Transverse colon (tissue), 4 donors: ENCODE measurements at regions not wholly inside any gene's neighbourhood (a gene's known extent, or its start where the extent isn't known, plus 50 kb on each side); places are given as distances from the start of the nearest gene placed in this dataset.

ENCODE experiments used
- DNase-seq: peaks from one replicate; pipeline ENCODE4 v3.0.0-alpha.2; 2019
- H3K27ac ChIP-seq, 4 donors: fragments of 200-600 bp; sonication (generic); 2 replicates each; pipeline ENCODE4 v1.5.1; 2016 to 2018; ENCODE audit warnings: inconsistent platforms in 4 of 4
- H3K27me3 ChIP-seq: fragments of 200-600 bp; sonication (generic); 2 replicates; pipeline ENCODE4 v1.5.1; 2017; ENCODE audit warnings: inconsistent platforms
- H3K36me3 ChIP-seq, 4 donors: fragments of 200-600 bp; sonication (generic); 2 replicates each; pipeline ENCODE4 v1.5.1; 2017 to 2019; ENCODE audit warnings: inconsistent platforms in 4 of 4
- H3K4me1 ChIP-seq, 4 donors: fragments of 200-600 bp; sonication (generic); 2 replicates each; pipeline ENCODE4 v1.5.1; 2017 to 2020; ENCODE audit warnings: inconsistent platforms in 4 of 4
- H3K4me3 ChIP-seq, 4 donors: fragments of 200-600 bp; sonication (generic); 1 replicate in 1 of 4; 2 replicates in 3 of 4; pipeline versions ENCODE4 v1.5.1 to v1.6.1; 2017 to 2019; ENCODE audit warnings: inconsistent platforms in 4 of 4
- H3K9me3 ChIP-seq, 2 donors: fragments of 200-600 bp; sonication (generic); 2 replicates each; pipeline ENCODE4 v1.5.1; 2017 to 2019; ENCODE audit warnings: inconsistent platforms in 2 of 2
- EP300 ChIP-seq: sonication (generic); formaldehyde crosslinking; IDR thresholded peaks from one replicate; pipeline ENCODE4 v1.6.1; 2017; ENCODE audit warnings: antibody characterized with exemption, low read depth
- POLR2A ChIP-seq: fragments of 450-650 bp; IDR thresholded peaks from one replicate; pipeline ENCODE4 v1.6.1; 2016; ENCODE audit warnings: antibody characterized with exemption, mild to moderate bottlenecking, moderate library complexity
- POLR2AphosphoS5 ChIP-seq, 3 donors: sonication (generic); formaldehyde crosslinking; IDR thresholded peaks; one replicate each; pipeline ENCODE4 v1.6.1; 2016; ENCODE audit warnings: antibody characterized with exemption in 3 of 3
- WGBS, 2 donors: methylation state at CpG; one replicate each; pipeline ENCODE4 v1.1.5; 2018; ENCODE audit warnings: low coverage in 1 of 2; 5-methylcytosine and 5-hydroxymethylcytosine counted together
- in situ Hi-C, 4 donors: fragments of 200-750 bp; cut with MboI; loops; one replicate each; pipeline versions ENCODE4 v1.15.0 to v1.15.1; 2017; ENCODE audit warnings: low sequenced_read_pairs in 3 of 4, low pct_ligation_motif_present in 1 of 4, low pct_unique_long_range_greater_than_20kb in 1 of 4
- intact Hi-C: fragments of 100-400 bp; cut with DNase I; formaldehyde crosslinking; loops from one replicate; pipeline ENCODE4 v1.15.1; 2023; ENCODE audit warnings: low total_unique reads
- TF ChIP-seq, protein P1 (sequence below), 5 experiments: fragments of 200-600 bp in 3 of 5; fragments of 450-650 bp in 2 of 5; sonication (generic) in 3 of 5; IDR thresholded peaks; 1 replicate in 2 of 5; 2 replicates in 3 of 5; pipeline ENCODE4 v1.5.1; 2016 to 2017; ENCODE audit warnings: antibody characterized with exemption in 5 of 5, inconsistent platforms in 3 of 5, mild to moderate bottlenecking in 2 of 5, moderate library complexity in 1 of 5

- in situ Hi-C loops (no loop called here), intact Hi-C loops (no loop called here)
- 93 to 96% methylated on average over 4 of the region's 4 CpGs for WGBS, 2 donors
- Histone ChIP-seq H3K36me3 (no peaks in the 10 kb centered on the region), H3K4me1 (peaks cover 10 to 37% (median 24%) of the 10 kb centered on the region in 4 donors), H3K4me3 (no peak overlapping the region), H3K27me3 (no peaks in the 10 kb centered on the region), H3K27ac (peak overlapping the region in 1 of 4 donors; percentile 84), H3K9me3 (no peaks in the 10 kb centered on the region)
- no peak for DNase-seq
- no peak for TF ChIP-seq POLR2AphosphoS5 (IDR thresholded peaks at IDR 0.05)
- no peak for TF ChIP-seq POLR2A
- no peak for TF ChIP-seq EP300
- TF ChIP-seq, protein P1, sequence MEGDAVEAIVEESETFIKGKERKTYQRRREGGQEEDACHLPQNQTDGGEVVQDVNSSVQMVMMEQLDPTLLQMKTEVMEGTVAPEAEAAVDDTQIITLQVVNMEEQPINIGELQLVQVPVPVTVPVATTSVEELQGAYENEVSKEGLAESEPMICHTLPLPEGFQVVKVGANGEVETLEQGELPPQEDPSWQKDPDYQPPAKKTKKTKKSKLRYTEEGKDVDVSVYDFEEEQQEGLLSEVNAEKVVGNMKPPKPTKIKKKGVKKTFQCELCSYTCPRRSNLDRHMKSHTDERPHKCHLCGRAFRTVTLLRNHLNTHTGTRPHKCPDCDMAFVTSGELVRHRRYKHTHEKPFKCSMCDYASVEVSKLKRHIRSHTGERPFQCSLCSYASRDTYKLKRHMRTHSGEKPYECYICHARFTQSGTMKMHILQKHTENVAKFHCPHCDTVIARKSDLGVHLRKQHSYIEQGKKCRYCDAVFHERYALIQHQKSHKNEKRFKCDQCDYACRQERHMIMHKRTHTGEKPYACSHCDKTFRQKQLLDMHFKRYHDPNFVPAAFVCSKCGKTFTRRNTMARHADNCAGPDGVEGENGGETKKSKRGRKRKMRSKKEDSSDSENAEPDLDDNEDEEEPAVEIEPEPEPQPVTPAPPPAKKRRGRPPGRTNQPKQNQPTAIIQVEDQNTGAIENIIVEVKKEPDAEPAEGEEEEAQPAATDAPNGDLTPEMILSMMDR (IDR thresholded peaks at IDR 0.05), result no peak
These were observed 67.4 kb downstream of the ARRDC3 start for GRCh38 chr5:91315701-91316100.

DNA sequence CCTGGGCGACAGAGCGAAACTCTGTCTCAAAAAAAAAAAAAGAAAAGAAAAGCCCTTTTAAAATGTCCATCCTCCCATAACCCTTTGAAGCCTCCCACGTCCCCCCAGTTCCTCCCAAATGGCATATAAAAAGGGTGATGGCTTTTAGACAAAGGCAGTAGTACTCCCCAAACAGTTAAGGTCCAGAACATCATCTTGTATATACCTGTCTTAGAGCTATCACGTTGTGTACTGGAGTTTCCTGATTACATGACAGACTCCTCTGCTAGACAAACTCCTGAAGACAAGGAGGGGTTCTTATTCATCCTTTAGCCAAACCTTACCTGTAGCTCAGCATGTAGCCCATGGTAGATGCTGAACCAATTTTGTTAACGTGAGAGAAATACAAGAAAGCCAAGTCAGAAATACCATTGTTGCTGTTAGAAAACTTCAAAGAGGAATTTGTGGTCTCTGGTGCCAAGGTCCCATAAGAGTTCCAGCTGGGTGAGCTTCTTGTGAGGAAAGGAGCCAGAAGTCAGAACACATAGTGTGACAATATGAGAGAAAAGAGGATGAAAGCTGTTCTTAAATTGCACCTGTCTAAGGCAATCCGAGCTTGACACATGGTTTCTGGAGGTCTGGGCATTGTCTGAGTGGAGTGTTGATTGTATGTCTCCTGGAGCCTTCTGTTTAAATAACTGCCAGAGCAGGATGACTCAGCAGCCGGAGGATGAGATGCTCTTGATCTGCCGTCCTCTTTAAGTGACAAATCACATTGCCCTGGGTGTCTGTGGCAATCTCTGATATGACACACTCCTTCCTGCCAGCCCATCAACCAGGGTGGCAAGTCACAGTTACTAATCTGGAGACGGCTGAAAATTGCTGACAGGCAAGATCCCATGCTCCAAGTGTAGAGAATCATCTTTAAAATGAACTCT, 69.1 kb downstream of the ARRDC3 start:
- TF ChIP-seq EP300 (peak; percentile 20), POLR2AphosphoS5 (IDR thresholded peaks at IDR 0.05) (peak; percentile 76 to 89 (median 87)), POLR2A (no peak)
- TF ChIP-seq, protein P1 (IDR thresholded peaks at IDR 0.05), result no peak
- DNase-seq, result peak; percentile 62
- Histone ChIP-seq H3K27me3 (no peaks in the 10 kb centered on the region), H3K4me1 (peaks cover 10 to 37% (median 24%) of the 10 kb centered on the region in 4 donors), H3K36me3 (no peaks in the 10 kb centered on the region), H3K4me3 (no peak overlapping the region), H3K27ac (peak overlapping the region; percentile 70 to 84 (median 74)), H3K9me3 (no peaks in the 10 kb centered on the region)
- 31 to 44% methylated on average over 4 to 9 of the region's 9 CpGs for WGBS, 2 donors
- intact Hi-C loops, result loop anchor here (5.0 kb wide), 1 partner anchor 68 kb away; the partner anchor contains the start of gene ARRDC3
- in situ Hi-C loops, result no loop called here

DNA sequence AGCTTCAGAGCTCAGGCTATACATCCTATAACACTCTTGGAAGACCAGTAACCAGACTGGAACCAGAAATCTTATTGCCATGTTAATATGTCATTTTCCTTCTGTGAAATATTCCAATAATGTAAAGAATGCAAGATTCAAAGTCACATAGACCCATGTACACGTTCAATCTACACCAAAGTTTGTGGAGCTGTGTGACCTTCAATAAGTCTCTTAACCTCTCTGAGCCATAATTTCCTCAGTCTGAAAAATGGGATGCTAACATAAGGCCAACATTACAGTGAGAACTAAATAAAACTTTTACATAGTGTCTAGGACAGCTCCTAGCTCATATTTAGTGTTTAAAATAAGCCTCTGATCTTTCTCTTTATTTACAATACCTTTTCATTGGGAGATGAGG, 70.4 kb downstream of the ARRDC3 start:
- intact Hi-C loops (loop anchor here (5.0 kb wide), 1 partner anchor 70 kb away; the partner anchor contains the start of gene ARRDC3), in situ Hi-C loops (no loop called here)
- TF ChIP-seq POLR2AphosphoS5 (IDR thresholded peaks at IDR 0.05) (no peak), EP300 (no peak), POLR2A (no peak)
- TF ChIP-seq, protein P1 (IDR thresholded peaks at IDR 0.05), result no peak
- no peak overlapping the region for H3K4me3 ChIP-seq
- DNase-seq, result no peak
- H3K27me3 ChIP-seq, result no peaks in the 10 kb centered on the region
- peak overlapping the region; percentile 70 to 84 (median 74) for H3K27ac ChIP-seq
- no peaks in the 10 kb centered on the region for H3K36me3 ChIP-seq
- no peaks in the 10 kb centered on the region for H3K9me3 ChIP-seq
- H3K4me1 ChIP-seq, result peaks cover 10 to 37% (median 24%) of the 10 kb centered on the region in 4 donors
- WGBS, 2 donors, result 79 to 86% methylated on average over 1 of the region's 1 CpG

DNA sequence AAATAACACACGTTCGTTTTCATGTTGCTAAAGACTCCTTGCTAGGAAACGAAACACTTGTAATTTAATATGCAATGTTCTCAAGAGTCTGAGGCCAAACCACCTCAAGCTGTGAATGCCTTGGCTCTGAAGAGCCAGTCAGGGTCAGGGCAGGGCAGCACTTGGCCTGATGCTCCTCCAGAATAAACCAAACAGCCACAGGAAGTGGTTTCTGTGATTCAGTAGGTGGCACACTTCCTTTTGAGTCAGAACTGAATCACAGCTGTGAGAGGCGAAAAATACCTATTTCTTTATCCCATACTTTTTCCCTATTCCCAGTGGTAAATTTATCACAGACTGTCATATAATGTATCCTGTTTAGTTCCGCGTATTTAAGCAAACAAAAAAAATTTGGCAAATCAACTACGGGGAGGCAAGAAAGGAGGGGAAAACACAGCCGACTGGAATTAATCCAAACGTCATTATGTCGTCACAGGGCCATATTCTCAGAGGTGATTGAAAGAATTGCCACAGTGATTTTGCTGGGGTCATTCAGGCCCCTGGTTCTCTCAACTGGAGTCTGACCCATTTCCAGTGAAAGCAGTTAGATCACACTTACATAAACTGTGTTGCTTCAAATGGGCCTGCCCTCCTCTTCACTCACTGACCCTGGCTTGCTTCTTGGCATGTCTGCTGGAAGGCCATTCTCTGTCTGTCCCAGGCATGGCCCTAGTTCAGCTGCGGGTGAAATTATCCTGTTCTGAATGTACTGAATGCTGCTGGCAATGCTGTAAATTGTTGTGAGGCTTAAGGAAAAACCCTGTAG, 71.2 kb downstream of the ARRDC3 start:
- Histone ChIP-seq H3K4me1 (peaks cover 10 to 37% (median 24%) of the 10 kb centered on the region in 4 donors), H3K36me3 (no peaks in the 10 kb centered on the region), H3K27me3 (no peaks in the 10 kb centered on the region), H3K27ac (peak overlapping the region; percentile 70 to 84 (median 74)), H3K4me3 (no peak overlapping the region), H3K9me3 (no peaks in the 10 kb centered on the region)
- peak; percentile 61 for DNase-seq
- TF ChIP-seq, protein P1 (IDR thresholded peaks at IDR 0.05), result peak in 1 of 5 experiments; percentile 3
- TF ChIP-seq EP300 (peak; percentile 18), POLR2AphosphoS5 (IDR thresholded peaks at IDR 0.05) (peak; percentile 28 to 79 (median 70)), POLR2A (no peak)
- 9 to 20% methylated on average over 10 to 11 of the region's 11 CpGs for WGBS, 2 donors
- in situ Hi-C loops, result no loop called here
- intact Hi-C loops, result loop anchor here (5.0 kb wide), 1 partner anchor 70 kb away; the partner anchor contains the start of gene ARRDC3
